ENCODE measurements at regions not wholly inside any gene's neighbourhood (a gene's known extent, or its start where the extent isn't known, plus 50 kb on each side); places are given as distances from the start of the nearest gene placed in this dataset.

DNA sequence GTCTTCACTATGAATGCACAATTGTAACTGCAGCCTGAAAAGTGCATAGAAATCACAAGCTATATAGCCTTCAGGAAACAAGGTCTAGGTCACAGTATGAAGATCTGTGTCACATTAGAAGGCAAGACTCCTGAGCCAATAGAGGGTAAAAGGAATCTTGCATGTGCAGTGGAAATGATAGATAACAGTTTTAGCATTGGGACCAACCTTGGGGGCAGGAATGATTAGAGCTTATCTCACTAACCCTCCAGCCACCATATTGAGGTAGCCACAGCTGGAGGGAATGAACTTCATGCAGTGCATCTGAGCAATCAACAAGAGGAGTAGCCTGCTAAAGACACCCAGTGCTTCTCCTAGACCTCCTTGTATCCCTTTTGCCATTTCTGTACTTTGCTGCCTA lies 390.1 kb downstream of the LTN1 start:
- TF ChIP-seq CTCF (IDR thresholded peaks at IDR 0.05), result no peak
- no peak for TF ChIP-seq SIN3A (IDR thresholded peaks at IDR 0.05; ENCODE audit: borderline replicate concordance, insufficient read depth, low read depth, low read length)
- TF ChIP-seq POLR2AphosphoS5 (IDR thresholded peaks at IDR 0.05; ENCODE audit: low read depth, low read length), result no peak
- TF ChIP-seq, protein P1, sequence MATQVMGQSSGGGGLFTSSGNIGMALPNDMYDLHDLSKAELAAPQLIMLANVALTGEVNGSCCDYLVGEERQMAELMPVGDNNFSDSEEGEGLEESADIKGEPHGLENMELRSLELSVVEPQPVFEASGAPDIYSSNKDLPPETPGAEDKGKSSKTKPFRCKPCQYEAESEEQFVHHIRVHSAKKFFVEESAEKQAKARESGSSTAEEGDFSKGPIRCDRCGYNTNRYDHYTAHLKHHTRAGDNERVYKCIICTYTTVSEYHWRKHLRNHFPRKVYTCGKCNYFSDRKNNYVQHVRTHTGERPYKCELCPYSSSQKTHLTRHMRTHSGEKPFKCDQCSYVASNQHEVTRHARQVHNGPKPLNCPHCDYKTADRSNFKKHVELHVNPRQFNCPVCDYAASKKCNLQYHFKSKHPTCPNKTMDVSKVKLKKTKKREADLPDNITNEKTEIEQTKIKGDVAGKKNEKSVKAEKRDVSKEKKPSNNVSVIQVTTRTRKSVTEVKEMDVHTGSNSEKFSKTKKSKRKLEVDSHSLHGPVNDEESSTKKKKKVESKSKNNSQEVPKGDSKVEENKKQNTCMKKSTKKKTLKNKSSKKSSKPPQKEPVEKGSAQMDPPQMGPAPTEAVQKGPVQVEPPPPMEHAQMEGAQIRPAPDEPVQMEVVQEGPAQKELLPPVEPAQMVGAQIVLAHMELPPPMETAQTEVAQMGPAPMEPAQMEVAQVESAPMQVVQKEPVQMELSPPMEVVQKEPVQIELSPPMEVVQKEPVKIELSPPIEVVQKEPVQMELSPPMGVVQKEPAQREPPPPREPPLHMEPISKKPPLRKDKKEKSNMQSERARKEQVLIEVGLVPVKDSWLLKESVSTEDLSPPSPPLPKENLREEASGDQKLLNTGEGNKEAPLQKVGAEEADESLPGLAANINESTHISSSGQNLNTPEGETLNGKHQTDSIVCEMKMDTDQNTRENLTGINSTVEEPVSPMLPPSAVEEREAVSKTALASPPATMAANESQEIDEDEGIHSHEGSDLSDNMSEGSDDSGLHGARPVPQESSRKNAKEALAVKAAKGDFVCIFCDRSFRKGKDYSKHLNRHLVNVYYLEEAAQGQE (IDR thresholded peaks at IDR 0.05; ENCODE audit: insufficient read depth in 1 of 2, low read depth in 2 of 2, low read length in 1 of 2), result no peak
- TF ChIP-seq TCF7L2 (IDR thresholded peaks at IDR 0.05; ENCODE audit: low read depth, low read length), result no peak
